ENCODE measurements at regions not wholly inside any gene's neighbourhood (a gene's known extent, or its start where the extent isn't known, plus 50 kb on each side); places are given as distances from the start of the nearest gene placed in this dataset.

GRCh38 chr11:36985562-36985961 is 387.5 kb upstream of the RAG2 start:
- no peak overlapping the region for H3K4me3 Mint-ChIP-seq
- no peak for DNase-seq
- TF ChIP-seq CTCF (conservative IDR thresholded peaks at IDR 0.05), result no peak
- peaks cover under 1% of the 10 kb centered on the region for H3K36me3 Mint-ChIP-seq (ENCODE audit: low read depth)
- H3K27me3 Mint-ChIP-seq (ENCODE audit: insufficient read depth), result peaks cover 16% of the 10 kb centered on the region
- H3K4me3 ChIP-seq (ENCODE audit: low read length), result no peak overlapping the region
- H3K27ac ChIP-seq (ENCODE audit: low read depth, low read length), result no peak overlapping the region
- no peaks in the 10 kb centered on the region for H3K4me1 ChIP-seq (ENCODE audit: control insufficient read depth, insufficient read depth, low read length)
- H3K9me3 Mint-ChIP-seq, result peaks cover 30% of the 10 kb centered on the region
- peaks cover 7% of the 10 kb centered on the region for H3K4me1 Mint-ChIP-seq
- WGBS, 2 experiments (ENCODE audit: insufficient coverage in 1 of 2, insufficient read length in 1 of 2), result 91 to 97% methylated on average over 3 of the region's 3 CpGs
- H3K9ac ChIP-seq (ENCODE audit: extremely low read depth, low read length, poor library complexity, severe bottlenecking), result no peak overlapping the region
- peaks cover 10% of the 10 kb centered on the region for H3K9me3 ChIP-seq (ENCODE audit: control insufficient read depth, low read length)
- no peak overlapping the region for H3K27ac Mint-ChIP-seq
- no peaks in the 10 kb centered on the region for H3K36me3 ChIP-seq (ENCODE audit: control insufficient read depth, insufficient read depth, low read length)
- H3K27me3 ChIP-seq (ENCODE audit: control insufficient read depth, insufficient read depth, low read length, poor library complexity, severe bottlenecking), result peaks cover 19% of the 10 kb centered on the region

- Mint-ChIP-seq H3K27ac (no peak overlapping the region), H3K27me3 (ENCODE audit: insufficient read depth) (peaks cover 29% of the 10 kb centered on the region), H3K4me1 (no peaks in the 10 kb centered on the region), H3K36me3 (ENCODE audit: low read depth) (peaks cover 1% of the 10 kb centered on the region), H3K9me3 (peaks cover 28% of the 10 kb centered on the region), H3K4me3 (no peak overlapping the region)
- Histone ChIP-seq H3K27ac (ENCODE audit: low read depth, low read length) (no peak overlapping the region), H3K4me3 (ENCODE audit: low read length) (no peak overlapping the region), H3K9me3 (ENCODE audit: control insufficient read depth, low read length) (peaks cover 5% of the 10 kb centered on the region), H3K27me3 (ENCODE audit: control insufficient read depth, insufficient read depth, low read length, poor library complexity, severe bottlenecking) (peaks cover 14% of the 10 kb centered on the region), H3K9ac (ENCODE audit: extremely low read depth, low read length, poor library complexity, severe bottlenecking) (no peak overlapping the region), H3K36me3 (ENCODE audit: control insufficient read depth, insufficient read depth, low read length) (no peaks in the 10 kb centered on the region), H3K4me1 (ENCODE audit: control insufficient read depth, insufficient read depth, low read length) (no peaks in the 10 kb centered on the region)
- no peak for DNase-seq
- 89 to 100% methylated on average over 1 to 2 of the region's 2 CpGs for WGBS, 2 experiments (ENCODE audit: insufficient coverage in 1 of 2, insufficient read length in 1 of 2)
- no peak for TF ChIP-seq CTCF (conservative IDR thresholded peaks at IDR 0.05)
Measured at GRCh38 chr11:36976741-36977140, 378.7 kb upstream of the RAG2 start.

GRCh38 chr11:36974771-36975170 is 376.7 kb upstream of the RAG2 start:
- Histone ChIP-seq H3K4me1 (ENCODE audit: control insufficient read depth, insufficient read depth, low read length) (no peaks in the 10 kb centered on the region), H3K4me3 (ENCODE audit: low read length) (no peak overlapping the region), H3K9ac (ENCODE audit: extremely low read depth, low read length, poor library complexity, severe bottlenecking) (no peak overlapping the region), H3K36me3 (ENCODE audit: control insufficient read depth, insufficient read depth, low read length) (no peaks in the 10 kb centered on the region), H3K27ac (ENCODE audit: low read depth, low read length) (no peak overlapping the region), H3K9me3 (ENCODE audit: control insufficient read depth, low read length) (no peaks in the 10 kb centered on the region), H3K27me3 (ENCODE audit: control insufficient read depth, insufficient read depth, low read length, poor library complexity, severe bottlenecking) (peaks cover 33% of the 10 kb centered on the region)
- H3K4me1 Mint-ChIP-seq, result no peaks in the 10 kb centered on the region
- TF ChIP-seq CTCF (conservative IDR thresholded peaks at IDR 0.05), result no peak
- H3K9me3 Mint-ChIP-seq, result peaks cover 9% of the 10 kb centered on the region
- H3K4me3 Mint-ChIP-seq, result no peak overlapping the region
- no peak for DNase-seq
- 100% methylated on average over 1 of the region's 1 CpG for WGBS, 2 experiments (ENCODE audit: insufficient coverage in 1 of 2, insufficient read length in 1 of 2)
- peaks cover 45% of the 10 kb centered on the region for H3K27me3 Mint-ChIP-seq (ENCODE audit: insufficient read depth)
- H3K36me3 Mint-ChIP-seq (ENCODE audit: low read depth), result no peaks in the 10 kb centered on the region
- no peak overlapping the region for H3K27ac Mint-ChIP-seq
